HG03442 (cell line): ENCODE measurements at regions not wholly inside any gene's neighbourhood (a gene's known extent, or its start where the extent isn't known, plus 50 kb on each side); places are given as distances from the start of the nearest gene placed in this dataset.
"Not testable (repeated sequence)": the region's sequence is repeated elsewhere in the genome, so short reads cannot be mapped to it uniquely, and the experiment has no call there.

Experiments
- ATAC-seq: cut with Tn5 transposase; IDR thresholded peaks from one replicate; pipeline ENCODE4 v1.9.1; 2021; ENCODE audit warnings: mild to moderate bottlenecking, moderate library complexity; ENCODE audit not compliant: unreplicated experiment

- no peak for ATAC-seq
These were observed 173.4 kb downstream of the NDUFS4 start for GRCh38 chr5:53733853-53734252.

- no peak for ATAC-seq
These were observed 177.7 kb downstream of the NDUFS4 start for GRCh38 chr5:53738105-53738504.

- no peak for ATAC-seq
These were observed 178.7 kb downstream of the NDUFS4 start for GRCh38 chr5:53739111-53739510.

- no peak for ATAC-seq
These were observed 189.2 kb downstream of the NDUFS4 start for GRCh38 chr5:53749621-53750020.

GRCh38 chr5:53752282-53752681, 191.8 kb downstream of the NDUFS4 start:
- not testable (repeated sequence) for ATAC-seq

- no peak for ATAC-seq
These were observed 206.2 kb downstream of the NDUFS4 start for GRCh38 chr5:53766673-53767072.

GRCh38 chr5:53777864-53778618, 217.6 kb downstream of the NDUFS4 start:
- peak; percentile 58 for ATAC-seq

- peak; percentile 52 for ATAC-seq
These were observed 219.1 kb downstream of the NDUFS4 start for GRCh38 chr5:53779541-53779981.

GRCh38 chr5:53782620-53783019, 222.2 kb downstream of the NDUFS4 start:
- ATAC-seq, result no peak

- no peak for ATAC-seq
These were observed 223.3 kb downstream of the NDUFS4 start for GRCh38 chr5:53783624-53784228.

- ATAC-seq, result no peak
These were observed 224.2 kb downstream of the NDUFS4 start for GRCh38 chr5:53784596-53784995.

GRCh38 chr5:53785924-53786323, 225.5 kb downstream of the NDUFS4 start:
- ATAC-seq, result no peak

GRCh38 chr5:53790026-53790425, 229.6 kb downstream of the NDUFS4 start:
- no peak for ATAC-seq

GRCh38 chr5:53792338-53792737, 231.9 kb downstream of the NDUFS4 start:
- no peak for ATAC-seq

- not testable (repeated sequence) for ATAC-seq
These were observed 239.2 kb downstream of the NDUFS4 start for GRCh38 chr5:53799644-53800043.

GRCh38 chr5:53808392-53808791, 248.0 kb downstream of the NDUFS4 start:
- ATAC-seq, result not testable (repeated sequence)

GRCh38 chr5:53814819-53815218, 254.4 kb downstream of the NDUFS4 start:
- no peak for ATAC-seq

GRCh38 chr5:53815471-53815870, 255.0 kb downstream of the NDUFS4 start:
- ATAC-seq, result no peak

- no peak for ATAC-seq
These were observed 256.7 kb downstream of the NDUFS4 start for GRCh38 chr5:53817183-53817582.

- ATAC-seq, result no peak
These were observed 259.0 kb downstream of the NDUFS4 start for GRCh38 chr5:53819482-53819881.

GRCh38 chr5:53820119-53820801, 259.8 kb downstream of the NDUFS4 start:
- peak; percentile 49 for ATAC-seq

- peak; percentile 98 for ATAC-seq
These were observed 260.3 kb downstream of the NDUFS4 start for GRCh38 chr5:53820802-53821171.
